ENCODE measurements at regions not wholly inside any gene's neighbourhood (a gene's known extent, or its start where the extent isn't known, plus 50 kb on each side); places are given as distances from the start of the nearest gene placed in this dataset.

- no peak for TF ChIP-seq CTCF (IDR thresholded peaks at IDR 0.05; ENCODE audit: low read depth, low read length)
- H3K4me3 ChIP-seq (ENCODE audit: low read depth, low read length) = no peak overlapping the region
These were observed 1513.0 kb downstream of the STIM2 start for GRCh38 chr4:28373601-28374000.

GRCh38 chr4:28378109-28378830 is 1517.6 kb downstream of the STIM2 start:
- no peak overlapping the region for H3K4me3 ChIP-seq (ENCODE audit: low read depth, low read length)
- no peak for TF ChIP-seq CTCF (IDR thresholded peaks at IDR 0.05; ENCODE audit: low read depth, low read length)

- H3K4me3 ChIP-seq (ENCODE audit: low read depth, low read length) = no peak overlapping the region
- TF ChIP-seq CTCF (IDR thresholded peaks at IDR 0.05; ENCODE audit: low read depth, low read length) = no peak
These were observed 1525.2 kb downstream of the STIM2 start for GRCh38 chr4:28385801-28386200.

- H3K4me3 ChIP-seq (ENCODE audit: low read depth, low read length) = no peak overlapping the region
- no peak for TF ChIP-seq CTCF (IDR thresholded peaks at IDR 0.05; ENCODE audit: low read depth, low read length)
These were observed 1526.1 kb downstream of the STIM2 start for GRCh38 chr4:28386776-28387175.

GRCh38 chr4:28388471-28388870 is 1527.8 kb downstream of the STIM2 start:
- TF ChIP-seq CTCF (IDR thresholded peaks at IDR 0.05; ENCODE audit: low read depth, low read length) = no peak

GRCh38 chr4:28391877-28392276 is 1531.2 kb downstream of the STIM2 start:
- H3K4me3 ChIP-seq (ENCODE audit: low read depth, low read length) = no peak overlapping the region
- TF ChIP-seq CTCF (IDR thresholded peaks at IDR 0.05; ENCODE audit: low read depth, low read length) = no peak

More at GRCh38 chr4:28388471-28388870, 1527.8 kb downstream of the STIM2 start:
- no peak overlapping the region for H3K4me3 ChIP-seq (ENCODE audit: low read depth, low read length)

GRCh38 chr4:28402751-28403150 is 1542.1 kb downstream of the STIM2 start:
- no peak overlapping the region for H3K4me3 ChIP-seq (ENCODE audit: low read depth, low read length)
- no peak for TF ChIP-seq CTCF (IDR thresholded peaks at IDR 0.05; ENCODE audit: low read depth, low read length)

Measured in WI38 (cell line).